Activated CD8-positive, alpha-beta memory T cell treated with anti-CD3 and anti-CD28 coated beads, Interleukin-2, amount 10 ng/mL, durations not matched to agents 7 days and 5 days (primary cell): ENCODE measurements at regions not wholly inside any gene's neighbourhood (a gene's known extent, or its start where the extent isn't known, plus 50 kb on each side); places are given as distances from the start of the nearest gene placed in this dataset.
"Not testable (repeated sequence)": the region's sequence is repeated elsewhere in the genome, so short reads cannot be mapped to it uniquely, and the experiment has no call there.

Experiments used
- ATAC-seq: fragments of 150-1000 bp; cut with Tn5 transposase; one replicate; pipeline ENCODE4 v1.10.0; 2021; ENCODE audit warnings: moderate library complexity
- CTCF ChIA-PET: fragments of 350-600 bp; sonication (Branson Sonifier 250); formaldehyde crosslinking; loops from one replicate; lab custom pipeline; 2021; ENCODE audit warnings: antibody characterized with exemption; lab: Charles Lee
- DNase-seq: peaks from one replicate; pipeline ENCODE4 v3.0.0-alpha.2; 2020
- H3K27ac Mint-ChIP-seq: one replicate; pipeline ENCODE4 v1.8.0; 2021; ENCODE audit warnings: mild to moderate bottlenecking, mixed read lengths
- H3K27me3 Mint-ChIP-seq: one replicate; pipeline ENCODE4 v1.8.0; 2021; ENCODE audit warnings: mixed read lengths
- H3K36me3 Mint-ChIP-seq: one replicate; pipeline ENCODE4 v1.8.0; 2021; ENCODE audit warnings: mild to moderate bottlenecking, mixed read lengths
- H3K4me1 Mint-ChIP-seq: one replicate; pipeline ENCODE4 v1.8.0; 2021; ENCODE audit warnings: mixed read lengths
- H3K4me3 Mint-ChIP-seq: one replicate; pipeline ENCODE4 v1.8.0; 2021; ENCODE audit warnings: mild to moderate bottlenecking, moderate library complexity, mixed read lengths
- H3K9me3 Mint-ChIP-seq: one replicate; pipeline ENCODE4 v1.8.0; 2022; ENCODE audit warnings: low read depth, mixed read lengths

DNA sequence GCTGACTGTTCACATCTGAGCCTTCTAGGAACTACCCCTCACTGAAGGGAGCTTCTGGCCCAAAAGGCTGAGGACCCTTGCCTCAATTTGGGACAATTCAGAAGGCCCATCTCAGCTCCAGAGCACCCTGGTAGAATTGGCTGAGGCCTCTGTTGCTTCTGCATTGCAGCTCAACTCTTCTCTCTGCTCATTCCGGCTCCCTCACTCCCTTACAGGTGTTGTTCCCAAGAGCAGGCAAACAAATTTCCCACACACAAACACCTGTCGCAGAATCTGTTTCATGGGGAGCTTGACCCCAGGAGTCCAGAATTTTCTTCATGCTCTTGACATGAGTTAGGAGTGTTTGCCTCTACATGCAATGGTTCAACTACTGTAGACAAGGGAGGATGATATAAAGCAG lies 78.7 kb downstream of the CRYGS start:
- Mint-ChIP-seq H3K9me3 (no peaks in the 10 kb centered on the region), H3K27ac (no peak overlapping the region), H3K4me3 (no peak overlapping the region), H3K27me3 (peaks cover 14% of the 10 kb centered on the region), H3K4me1 (no peaks in the 10 kb centered on the region), H3K36me3 (no peaks in the 10 kb centered on the region)
- DNase-seq = no peak
- CTCF ChIA-PET = no interaction called here
- no peak for ATAC-seq

DNA sequence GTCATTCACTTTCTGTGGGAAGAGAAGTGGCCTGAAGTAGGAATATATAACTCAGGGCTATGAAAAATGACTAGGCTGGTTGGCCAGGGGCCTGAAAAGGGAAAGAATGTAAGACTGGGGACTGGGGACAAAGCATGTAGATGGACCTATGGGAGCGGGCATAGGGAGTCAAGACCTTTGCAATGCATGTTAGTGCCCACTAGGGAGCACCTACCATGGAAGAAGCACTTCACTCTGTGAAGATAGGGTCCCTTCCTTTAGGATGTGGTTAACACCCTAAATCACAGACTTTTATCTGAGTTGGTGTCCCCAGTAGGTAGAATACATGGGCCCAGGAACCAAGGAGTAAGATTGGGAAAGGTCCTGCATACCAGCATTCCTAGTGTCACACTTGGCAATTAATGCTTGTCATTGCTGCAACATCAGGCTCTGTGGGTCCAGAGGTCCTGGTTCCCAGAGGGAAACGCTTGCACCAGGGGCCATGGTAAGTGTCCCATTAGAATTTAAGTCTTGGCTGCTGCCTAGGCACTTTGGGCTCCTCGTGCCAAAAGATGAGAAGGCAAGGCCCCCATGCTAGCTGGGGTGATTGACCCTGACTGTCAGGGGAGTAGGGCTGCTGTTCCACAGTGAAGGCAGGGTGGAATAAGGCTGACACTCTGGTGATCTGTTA lies 79.6 kb downstream of the CRYGS start:
- Mint-ChIP-seq H3K9me3 (no peaks in the 10 kb centered on the region), H3K36me3 (no peaks in the 10 kb centered on the region), H3K27me3 (peaks cover 21% of the 10 kb centered on the region), H3K4me3 (no peak overlapping the region), H3K4me1 (no peaks in the 10 kb centered on the region), H3K27ac (no peak overlapping the region)
- DNase-seq = no peak
- ATAC-seq = no peak
- CTCF ChIA-PET = no interaction called here

GRCh38 chr3:186461141-186461540 lies 83.0 kb downstream of the CRYGS start:
- H3K4me1 Mint-ChIP-seq = no peaks in the 10 kb centered on the region
- ATAC-seq (no peak), DNase-seq (no peak)
- no peak overlapping the region for H3K4me3 Mint-ChIP-seq
- H3K36me3 Mint-ChIP-seq = no peaks in the 10 kb centered on the region
- H3K27ac Mint-ChIP-seq = no peak overlapping the region
- H3K27me3 Mint-ChIP-seq = peaks cover 21% of the 10 kb centered on the region
- no peaks in the 10 kb centered on the region for H3K9me3 Mint-ChIP-seq
- CTCF ChIA-PET = no interaction called here

DNA sequence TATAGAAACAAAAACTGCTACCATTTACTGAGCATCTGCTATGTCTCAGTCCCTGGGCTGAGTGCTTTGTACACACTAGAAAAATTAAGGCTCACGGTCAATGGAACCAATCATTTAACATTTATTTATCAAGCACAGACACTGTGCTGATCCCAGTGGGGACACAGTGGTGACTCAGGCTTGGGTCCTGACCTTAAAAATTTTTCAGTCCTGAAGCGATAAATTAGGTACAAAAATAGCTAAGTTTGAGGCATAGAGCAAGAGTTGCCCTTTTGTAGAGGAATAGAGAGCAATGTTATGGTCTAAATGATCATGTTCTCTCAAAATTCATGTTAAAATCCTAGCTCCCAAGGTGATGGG lies 85.1 kb downstream of the CRYGS start:
- no peaks in the 10 kb centered on the region for H3K9me3 Mint-ChIP-seq
- no peaks in the 10 kb centered on the region for H3K4me1 Mint-ChIP-seq
- no peak for DNase-seq
- H3K27me3 Mint-ChIP-seq = peaks cover 21% of the 10 kb centered on the region
- ATAC-seq = no peak
- no peak overlapping the region for H3K4me3 Mint-ChIP-seq
- H3K27ac Mint-ChIP-seq = no peak overlapping the region
- no peaks in the 10 kb centered on the region for H3K36me3 Mint-ChIP-seq
- CTCF ChIA-PET = no interaction called here

DNA sequence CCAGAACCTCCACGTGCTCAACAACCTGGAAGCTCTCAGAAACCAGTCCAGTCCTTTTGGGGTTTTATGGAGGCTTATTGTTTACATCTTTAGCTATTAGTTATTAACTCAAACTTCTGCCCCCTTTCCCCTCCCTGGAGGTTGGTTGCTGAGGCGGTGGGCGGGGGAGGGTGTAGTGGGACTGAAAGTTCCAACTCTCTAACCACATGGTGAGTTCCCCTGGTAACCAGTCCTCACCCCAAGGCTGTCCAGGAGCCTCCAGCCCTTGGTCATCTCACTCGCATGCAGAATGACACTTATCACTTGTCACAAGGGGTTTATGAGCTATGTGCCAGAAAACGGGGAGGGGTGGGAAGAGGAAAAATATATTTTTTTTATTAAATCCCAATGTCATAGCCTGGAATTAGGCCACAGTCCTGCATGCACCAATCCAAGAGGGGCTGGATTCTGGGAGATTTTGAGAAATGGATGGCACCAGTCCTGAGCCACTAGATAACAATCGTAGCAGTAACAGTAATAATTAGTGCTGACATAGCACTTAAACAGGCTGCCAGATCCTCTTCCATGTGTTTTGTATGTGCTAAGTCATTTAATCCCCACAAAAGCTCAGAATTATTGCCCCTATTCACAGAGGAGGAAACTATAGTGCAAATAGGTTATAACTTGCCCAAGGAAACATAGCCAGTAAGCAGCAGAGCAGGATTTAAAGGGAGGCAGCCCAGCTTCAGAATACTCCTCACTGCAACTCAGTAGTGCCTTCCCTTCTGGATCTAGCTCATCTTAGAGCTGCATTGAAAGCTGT lies 85.7 kb downstream of the CRYGS start:
- DNase-seq (no peak), ATAC-seq (no peak)
- CTCF ChIA-PET = no interaction called here
- H3K4me1 Mint-ChIP-seq = no peaks in the 10 kb centered on the region
- H3K4me3 Mint-ChIP-seq = no peak overlapping the region
- no peaks in the 10 kb centered on the region for H3K9me3 Mint-ChIP-seq
- no peak overlapping the region for H3K27ac Mint-ChIP-seq
- no peaks in the 10 kb centered on the region for H3K36me3 Mint-ChIP-seq
- H3K27me3 Mint-ChIP-seq = peaks cover 21% of the 10 kb centered on the region

DNA sequence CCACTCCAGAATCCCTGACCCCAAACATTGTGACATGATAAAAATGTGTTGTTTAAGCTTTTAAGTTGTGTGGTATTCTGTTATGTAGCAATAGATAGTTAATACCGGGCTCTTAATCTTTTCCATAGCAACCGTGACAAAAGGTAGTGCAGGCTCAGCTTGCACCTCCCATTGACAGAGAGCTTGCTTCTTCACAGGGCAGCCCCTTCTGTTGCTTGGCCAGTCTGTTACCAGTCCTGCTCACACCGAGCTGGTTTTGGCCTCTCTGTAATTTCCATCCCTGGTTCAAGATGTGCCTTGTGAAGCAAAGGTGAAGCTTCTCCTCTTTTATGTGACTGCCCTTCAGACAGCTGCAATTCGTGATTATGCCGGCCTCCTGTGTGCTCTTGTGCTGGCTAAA lies 86.9 kb downstream of the CRYGS start:
- DNase-seq = no peak
- ATAC-seq = no peak
- H3K27me3 Mint-ChIP-seq = peaks cover 21% of the 10 kb centered on the region
- no peaks in the 10 kb centered on the region for H3K36me3 Mint-ChIP-seq
- H3K4me1 Mint-ChIP-seq = no peaks in the 10 kb centered on the region
- H3K4me3 Mint-ChIP-seq = no peak overlapping the region
- CTCF ChIA-PET = no interaction called here
- no peaks in the 10 kb centered on the region for H3K9me3 Mint-ChIP-seq
- no peak overlapping the region for H3K27ac Mint-ChIP-seq

DNA sequence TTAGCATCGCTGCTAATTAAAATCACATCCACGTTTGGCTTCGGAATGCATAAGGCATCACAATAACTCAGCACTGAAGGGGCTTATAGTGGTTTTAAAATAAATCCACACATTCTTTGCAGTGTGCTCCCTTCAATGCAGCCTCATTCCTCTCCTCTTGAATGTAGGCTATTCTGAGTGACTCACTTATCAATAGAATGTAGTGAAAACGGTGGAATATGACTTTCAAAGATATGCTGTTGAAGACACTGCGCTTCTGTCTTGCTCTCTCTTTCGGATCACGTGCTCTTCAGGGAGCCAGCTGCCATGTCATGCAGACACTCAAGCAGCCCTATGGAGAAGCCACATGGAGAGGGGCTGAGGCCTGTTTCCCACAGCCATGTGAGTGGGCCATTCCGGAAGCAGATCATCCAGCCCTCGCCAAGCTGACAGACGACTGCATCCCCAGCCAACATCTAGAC lies 87.4 kb downstream of the CRYGS start:
- no peaks in the 10 kb centered on the region for H3K4me1 Mint-ChIP-seq
- no peaks in the 10 kb centered on the region for H3K36me3 Mint-ChIP-seq
- ATAC-seq (no peak), DNase-seq (no peak)
- no peaks in the 10 kb centered on the region for H3K9me3 Mint-ChIP-seq
- H3K27ac Mint-ChIP-seq = no peak overlapping the region
- no peak overlapping the region for H3K4me3 Mint-ChIP-seq
- CTCF ChIA-PET = no interaction called here
- peaks cover 21% of the 10 kb centered on the region for H3K27me3 Mint-ChIP-seq

DNA sequence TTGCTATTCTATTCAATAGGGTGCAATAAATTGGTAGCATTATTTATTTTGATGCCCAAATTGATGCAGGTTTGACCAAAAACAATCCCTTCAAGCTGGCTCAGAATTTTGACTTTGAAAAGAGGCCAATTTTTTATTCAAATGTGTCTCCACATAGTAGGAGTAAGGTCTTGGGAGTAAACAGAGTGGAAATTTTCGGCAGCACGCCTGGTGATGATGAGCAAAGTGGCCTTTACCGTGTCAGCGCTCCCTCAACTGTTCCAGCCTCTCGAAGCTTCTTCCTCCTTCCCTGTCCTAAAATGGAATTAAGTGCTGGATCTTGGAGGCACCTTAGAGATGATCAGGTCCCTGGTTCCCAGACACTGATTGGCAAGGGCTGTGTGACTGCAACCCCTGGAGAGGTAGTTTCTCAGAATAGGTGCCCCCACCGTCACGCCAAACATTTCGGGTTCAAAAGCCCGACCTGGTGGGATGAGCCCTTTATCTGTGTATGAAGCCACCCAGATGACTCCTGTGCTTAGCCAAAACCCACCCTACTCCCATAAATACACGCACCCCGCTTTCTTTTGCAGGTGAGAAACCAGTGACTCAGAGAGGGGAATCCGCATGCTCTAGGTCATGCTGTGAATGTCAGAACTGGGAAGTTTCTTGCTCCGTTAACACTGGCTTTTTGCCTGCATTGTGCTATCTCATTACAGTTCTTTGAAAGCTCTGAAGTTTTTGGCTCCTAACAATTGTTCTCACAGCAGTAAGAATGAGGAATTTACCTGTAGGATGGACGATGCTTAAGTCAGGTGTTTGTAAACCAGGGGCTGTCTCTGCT lies 89.1 kb downstream of the CRYGS start:
- Mint-ChIP-seq H3K4me1 (no peaks in the 10 kb centered on the region), H3K4me3 (no peak overlapping the region), H3K27me3 (peaks cover 13% of the 10 kb centered on the region), H3K27ac (no peak overlapping the region), H3K36me3 (no peaks in the 10 kb centered on the region), H3K9me3 (no peaks in the 10 kb centered on the region)
- DNase-seq (no peak), ATAC-seq (no peak)
- CTCF ChIA-PET = no interaction called here

- Mint-ChIP-seq H3K27ac (no peak overlapping the region), H3K36me3 (no peaks in the 10 kb centered on the region), H3K27me3 (peaks cover 5% of the 10 kb centered on the region), H3K9me3 (no peaks in the 10 kb centered on the region), H3K4me1 (no peaks in the 10 kb centered on the region), H3K4me3 (no peak overlapping the region)
- DNase-seq (no peak), ATAC-seq (no peak)
- CTCF ChIA-PET = no interaction called here
Observed at GRCh38 chr3:186453531-186453930, 90.6 kb downstream of the CRYGS start.

DNA sequence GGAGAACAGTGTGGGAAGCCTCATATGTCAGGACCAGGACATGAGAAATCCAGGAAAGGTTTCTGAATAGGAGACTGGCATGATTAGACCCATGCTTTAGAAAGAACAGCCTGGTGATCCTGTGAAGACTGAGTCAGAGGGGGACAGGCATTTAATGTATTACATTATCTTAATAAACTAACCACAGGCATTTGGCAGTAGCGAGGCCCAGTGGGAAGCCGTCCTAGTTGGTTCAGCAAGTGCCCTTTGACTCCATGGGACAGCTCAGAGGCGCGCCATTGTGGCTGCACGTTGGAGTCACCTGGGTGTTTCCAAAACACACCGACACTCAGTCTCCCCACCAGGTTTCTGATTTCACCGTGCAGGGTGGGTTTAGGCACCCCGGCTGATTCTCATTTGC lies 90.5 kb upstream of the DGKG start:
- Mint-ChIP-seq H3K4me1 (no peaks in the 10 kb centered on the region), H3K9me3 (no peaks in the 10 kb centered on the region), H3K27ac (no peak overlapping the region), H3K4me3 (no peak overlapping the region), H3K36me3 (no peaks in the 10 kb centered on the region), H3K27me3 (peaks cover 11% of the 10 kb centered on the region)
- CTCF ChIA-PET = no interaction called here
- ATAC-seq (no peak), DNase-seq (no peak)

DNA sequence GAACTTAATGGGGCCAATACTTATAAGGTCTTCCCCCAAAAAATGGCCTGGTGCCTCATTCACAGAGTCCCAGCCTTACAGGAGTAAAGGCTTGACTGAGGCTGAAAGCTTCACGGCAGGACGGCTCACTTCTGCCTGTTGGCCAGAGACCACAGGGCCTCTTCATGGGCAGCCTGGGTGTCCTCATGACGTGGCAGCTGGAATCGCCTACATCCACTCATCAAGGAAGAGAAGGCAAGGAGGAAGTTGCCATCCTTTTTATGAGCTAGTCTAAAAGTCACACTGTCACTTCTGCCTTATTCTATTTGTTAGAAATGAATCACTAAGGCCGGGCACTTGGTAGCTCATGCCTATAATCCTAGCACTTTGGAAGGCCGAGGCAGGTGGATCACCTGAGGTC lies 89.3 kb upstream of the DGKG start:
- no peaks in the 10 kb centered on the region for H3K9me3 Mint-ChIP-seq
- CTCF ChIA-PET = no interaction called here
- DNase-seq = no peak
- H3K27ac Mint-ChIP-seq = no peak overlapping the region
- H3K36me3 Mint-ChIP-seq = no peaks in the 10 kb centered on the region
- H3K4me1 Mint-ChIP-seq = no peaks in the 10 kb centered on the region
- H3K27me3 Mint-ChIP-seq = peaks cover 15% of the 10 kb centered on the region
- no peak overlapping the region for H3K4me3 Mint-ChIP-seq
- no peak for ATAC-seq

- H3K9me3 Mint-ChIP-seq = no peaks in the 10 kb centered on the region
- H3K27ac Mint-ChIP-seq = no peak overlapping the region
- no peaks in the 10 kb centered on the region for H3K4me1 Mint-ChIP-seq
- H3K36me3 Mint-ChIP-seq = no peaks in the 10 kb centered on the region
- ATAC-seq (no peak), DNase-seq (no peak)
- H3K27me3 Mint-ChIP-seq = peaks cover 26% of the 10 kb centered on the region
- CTCF ChIA-PET = no interaction called here
- H3K4me3 Mint-ChIP-seq = no peak overlapping the region
Observed at GRCh38 chr3:186444974-186445373, 82.9 kb upstream of the DGKG start.

GRCh38 chr3:186444288-186444687 lies 82.3 kb upstream of the DGKG start:
- DNase-seq (no peak), ATAC-seq (no peak)
- CTCF ChIA-PET = no interaction called here
- Mint-ChIP-seq H3K4me3 (no peak overlapping the region), H3K36me3 (no peaks in the 10 kb centered on the region), H3K4me1 (no peaks in the 10 kb centered on the region), H3K27me3 (peaks cover 26% of the 10 kb centered on the region), H3K27ac (no peak overlapping the region), H3K9me3 (no peaks in the 10 kb centered on the region)

- H3K27ac Mint-ChIP-seq, ATAC-seq, CTCF ChIA-PET, H3K4me1 Mint-ChIP-seq, H3K9me3 Mint-ChIP-seq, H3K4me3 Mint-ChIP-seq, DNase-seq, H3K36me3 Mint-ChIP-seq: not testable (repeated sequence)
- H3K27me3 Mint-ChIP-seq = peaks cover 26% of the 10 kb centered on the region
Observed at GRCh38 chr3:186442979-186443378, 80.9 kb upstream of the DGKG start.
